Memory B cell (primary cell): ENCODE measurements at regions not wholly inside any gene's neighbourhood (a gene's known extent, or its start where the extent isn't known, plus 50 kb on each side); places are given as distances from the start of the nearest gene placed in this dataset.

Experiments used
- ATAC-seq: fragments of 150-1000 bp; cut with Tn5 transposase; 2 replicates; pipeline ENCODE4 v1.10.0; 2021; ENCODE audit warnings: low read depth, mild to moderate bottlenecking, moderate library complexity
- DNase-seq, 2 donors: peaks; one replicate each; pipeline ENCODE4 v3.0.0; 2022; ENCODE audit warnings: low spot score in 2 of 2
- H3K27ac Mint-ChIP-seq: one replicate; pipeline ENCODE4 v1.8.0; 2022; ENCODE audit warnings: mild to moderate bottlenecking, moderate library complexity, mixed read lengths
- H3K27me3 Mint-ChIP-seq: one replicate; pipeline ENCODE4 v1.8.0; 2022; ENCODE audit warnings: mixed read lengths
- H3K36me3 Mint-ChIP-seq: one replicate; pipeline ENCODE4 v1.8.0; 2022; ENCODE audit warnings: mild to moderate bottlenecking, mixed read lengths
- H3K4me1 Mint-ChIP-seq: one replicate; pipeline ENCODE4 v1.8.0; 2022; ENCODE audit warnings: mixed read lengths
- H3K4me3 Mint-ChIP-seq: one replicate; pipeline ENCODE4 v1.8.0; 2022; ENCODE audit warnings: mild to moderate bottlenecking, moderate library complexity, mixed read lengths
- H3K9me3 Mint-ChIP-seq: one replicate; pipeline ENCODE4 v1.8.0; 2022; ENCODE audit warnings: mixed read lengths

DNA sequence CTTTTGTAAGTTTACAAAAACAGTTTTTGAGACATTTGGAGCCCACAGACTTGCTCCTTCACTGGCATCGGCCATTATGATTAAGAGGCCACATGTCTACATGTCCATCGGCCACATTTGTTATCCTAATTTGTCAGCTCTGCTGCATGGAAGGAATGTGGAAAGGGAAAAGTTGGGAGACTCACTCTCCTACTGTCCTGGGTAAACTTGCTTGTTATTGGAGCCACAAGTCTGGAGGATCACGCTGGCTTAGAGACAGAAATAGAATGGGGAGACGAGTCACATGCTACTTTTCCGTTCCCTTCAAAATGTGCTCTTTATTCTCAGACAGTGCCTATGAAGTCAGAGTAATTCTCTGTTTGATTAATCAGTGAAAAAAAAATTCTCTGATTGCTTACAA is 741.2 kb upstream of the PCDH9 start:
- Mint-ChIP-seq H3K4me1 (no peaks in the 10 kb centered on the region), H3K27me3 (no peaks in the 10 kb centered on the region), H3K4me3 (no peak overlapping the region), H3K9me3 (peaks cover 3% of the 10 kb centered on the region), H3K27ac (no peak overlapping the region), H3K36me3 (no peaks in the 10 kb centered on the region)
- ATAC-seq, result no peak
- DNase-seq, result no peak

DNA sequence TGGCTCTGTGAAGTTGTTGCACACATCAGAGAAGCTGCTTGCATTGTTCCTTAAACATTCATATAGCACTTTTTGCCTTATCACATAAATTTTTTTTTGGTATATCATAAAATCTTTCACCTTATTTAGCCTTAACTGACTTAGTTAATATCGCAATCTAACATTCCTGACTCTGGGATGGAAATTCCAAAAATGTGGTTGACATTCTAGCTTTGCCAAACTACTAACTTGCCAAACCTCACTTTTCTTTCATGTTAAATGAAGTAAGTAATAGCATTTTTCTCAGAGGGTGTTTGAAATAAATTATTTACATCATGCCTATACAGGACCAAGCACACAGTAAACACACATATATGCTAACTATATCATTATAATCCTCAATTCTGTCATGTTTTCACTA is 736.9 kb upstream of the PCDH9 start:
- ATAC-seq, result no peak
- no peak for DNase-seq
- Mint-ChIP-seq H3K27me3 (no peaks in the 10 kb centered on the region), H3K9me3 (peaks cover 2% of the 10 kb centered on the region), H3K4me1 (no peaks in the 10 kb centered on the region), H3K27ac (no peak overlapping the region), H3K4me3 (no peak overlapping the region), H3K36me3 (no peaks in the 10 kb centered on the region)

DNA sequence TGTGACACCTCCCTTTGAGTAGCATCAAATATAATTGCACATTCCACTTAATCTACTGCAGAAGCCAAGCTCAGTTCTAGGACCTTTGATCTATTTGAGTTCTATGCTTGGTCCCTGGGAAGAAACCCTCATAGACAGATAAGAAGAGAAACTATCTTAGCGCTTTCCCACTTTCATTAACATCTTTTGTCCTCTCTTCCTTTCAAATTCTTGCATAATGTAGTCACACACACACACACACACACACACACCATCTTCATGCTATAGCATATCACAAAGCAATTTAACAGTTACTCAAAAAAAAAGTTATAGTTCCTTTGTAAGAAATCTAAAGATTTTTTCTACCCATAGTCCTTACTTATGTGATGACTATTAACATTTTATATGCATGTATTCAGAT is 735.9 kb upstream of the PCDH9 start:
- no peaks in the 10 kb centered on the region for H3K4me1 Mint-ChIP-seq
- DNase-seq (no peak), ATAC-seq (no peak)
- H3K27ac Mint-ChIP-seq, result no peak overlapping the region
- H3K9me3 Mint-ChIP-seq, result peaks cover 2% of the 10 kb centered on the region
- no peaks in the 10 kb centered on the region for H3K36me3 Mint-ChIP-seq
- H3K4me3 Mint-ChIP-seq, result no peak overlapping the region
- H3K27me3 Mint-ChIP-seq, result no peaks in the 10 kb centered on the region

DNA sequence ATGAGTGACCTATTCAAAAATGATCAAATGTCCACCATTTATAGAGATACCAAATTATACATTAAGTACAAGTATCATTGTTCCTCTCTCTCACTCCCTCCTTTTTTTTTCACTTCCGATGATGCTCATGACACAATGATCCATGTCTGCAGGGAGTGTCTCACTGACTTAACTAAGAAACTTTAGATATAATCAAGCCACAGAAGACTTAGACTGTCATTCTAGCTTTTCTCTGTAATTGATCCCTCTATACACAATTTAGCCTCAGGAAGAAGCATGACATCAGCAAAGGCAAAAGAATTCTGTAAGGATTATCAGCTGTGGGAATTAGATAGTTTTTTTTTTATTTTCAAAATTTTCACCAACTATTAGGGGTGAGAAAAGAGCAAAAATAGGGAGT is 734.9 kb upstream of the PCDH9 start:
- no peak overlapping the region for H3K4me3 Mint-ChIP-seq
- H3K4me1 Mint-ChIP-seq, result no peaks in the 10 kb centered on the region
- no peak for DNase-seq
- no peak overlapping the region for H3K27ac Mint-ChIP-seq
- no peaks in the 10 kb centered on the region for H3K36me3 Mint-ChIP-seq
- H3K9me3 Mint-ChIP-seq, result peaks cover 2% of the 10 kb centered on the region
- no peak for ATAC-seq
- no peaks in the 10 kb centered on the region for H3K27me3 Mint-ChIP-seq

DNA sequence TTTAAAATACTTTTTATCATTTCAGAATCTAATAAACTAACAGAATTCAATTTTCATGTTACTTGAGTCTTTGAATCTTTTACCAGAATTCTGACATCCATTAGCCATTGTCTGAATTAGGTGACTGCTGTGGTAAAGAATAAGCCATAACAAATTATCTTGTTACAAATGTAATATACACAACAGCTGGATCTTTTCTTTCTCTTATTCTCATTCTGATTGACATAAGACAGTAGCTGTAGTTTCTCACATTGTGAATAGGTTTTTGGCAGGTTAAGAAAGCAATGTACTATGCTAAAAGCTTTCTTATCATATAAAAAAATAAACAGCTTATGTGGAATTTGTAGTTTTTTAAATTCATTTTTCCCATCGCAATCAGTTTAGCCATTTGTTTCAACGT is 734.0 kb upstream of the PCDH9 start:
- DNase-seq (no peak), ATAC-seq (no peak)
- Mint-ChIP-seq H3K27me3 (no peaks in the 10 kb centered on the region), H3K36me3 (no peaks in the 10 kb centered on the region), H3K9me3 (peaks cover 2% of the 10 kb centered on the region), H3K27ac (no peak overlapping the region), H3K4me1 (no peaks in the 10 kb centered on the region), H3K4me3 (no peak overlapping the region)

DNA sequence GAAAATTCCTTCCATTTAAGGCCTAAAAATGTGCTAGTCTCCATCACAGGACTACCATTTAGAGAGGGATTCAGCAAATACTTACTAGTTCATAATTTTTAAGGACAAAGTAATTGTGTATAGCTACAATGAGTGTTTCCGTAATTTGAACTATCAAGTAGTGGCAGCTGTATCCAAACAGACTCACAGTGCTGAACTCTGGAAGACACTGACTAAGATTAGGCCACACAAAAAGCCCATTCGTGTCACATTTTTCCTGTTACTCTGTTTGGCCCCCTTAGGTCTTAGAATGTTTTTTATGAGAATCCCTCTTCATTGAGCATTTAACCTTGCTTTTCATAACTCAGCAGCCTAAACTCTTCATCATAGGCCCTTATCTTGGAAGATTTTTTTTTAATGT is 731.2 kb upstream of the PCDH9 start:
- no peak for ATAC-seq
- H3K27me3 Mint-ChIP-seq, result no peaks in the 10 kb centered on the region
- H3K27ac Mint-ChIP-seq, result no peak overlapping the region
- H3K4me1 Mint-ChIP-seq, result no peaks in the 10 kb centered on the region
- no peaks in the 10 kb centered on the region for H3K36me3 Mint-ChIP-seq
- no peak for DNase-seq
- H3K9me3 Mint-ChIP-seq, result peaks cover 2% of the 10 kb centered on the region
- H3K4me3 Mint-ChIP-seq, result no peak overlapping the region

DNA sequence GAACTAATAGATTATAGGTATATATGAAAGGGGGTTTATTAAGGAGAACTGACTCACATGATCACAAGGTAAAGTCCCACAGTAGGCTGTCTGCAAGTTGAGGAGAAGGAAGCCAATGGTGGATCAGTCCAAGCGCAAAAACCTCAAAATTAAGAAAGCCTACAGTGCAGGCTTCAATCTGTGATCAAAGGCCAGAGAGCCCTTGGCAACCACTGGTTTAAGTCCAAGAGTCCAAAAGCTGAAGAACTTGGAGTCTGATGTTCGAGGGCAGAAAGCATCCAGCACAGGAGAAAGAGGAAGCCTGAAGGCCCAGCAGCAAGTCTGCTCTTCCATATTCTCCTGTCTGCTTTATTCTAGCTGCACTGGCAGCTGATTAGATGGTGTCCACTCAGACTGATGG is 721.3 kb upstream of the PCDH9 start:
- Mint-ChIP-seq H3K9me3 (peaks cover 5% of the 10 kb centered on the region), H3K27me3 (no peaks in the 10 kb centered on the region), H3K36me3 (no peaks in the 10 kb centered on the region), H3K4me1 (no peaks in the 10 kb centered on the region), H3K4me3 (no peak overlapping the region), H3K27ac (no peak overlapping the region)
- DNase-seq, result no peak
- ATAC-seq, result no peak

DNA sequence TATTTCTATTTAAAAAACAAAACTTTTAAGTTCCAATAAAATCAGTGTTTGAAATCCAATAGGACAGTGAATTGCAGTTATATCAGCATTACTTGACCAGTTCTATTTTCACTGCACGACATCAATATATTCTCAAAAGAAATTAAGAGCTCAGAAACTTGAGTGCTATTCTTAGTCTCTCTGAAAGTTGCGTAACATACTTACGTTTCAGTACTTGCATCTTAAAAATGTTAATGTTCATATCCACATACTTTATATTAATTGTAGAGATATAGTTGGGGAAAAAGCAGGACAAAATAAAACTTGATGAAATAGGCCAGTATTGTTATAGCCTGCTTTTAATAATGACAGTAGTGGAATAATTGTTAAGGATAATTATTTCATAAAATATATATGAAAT is 720.5 kb upstream of the PCDH9 start:
- H3K4me1 Mint-ChIP-seq, result no peaks in the 10 kb centered on the region
- no peak for ATAC-seq

DNA sequence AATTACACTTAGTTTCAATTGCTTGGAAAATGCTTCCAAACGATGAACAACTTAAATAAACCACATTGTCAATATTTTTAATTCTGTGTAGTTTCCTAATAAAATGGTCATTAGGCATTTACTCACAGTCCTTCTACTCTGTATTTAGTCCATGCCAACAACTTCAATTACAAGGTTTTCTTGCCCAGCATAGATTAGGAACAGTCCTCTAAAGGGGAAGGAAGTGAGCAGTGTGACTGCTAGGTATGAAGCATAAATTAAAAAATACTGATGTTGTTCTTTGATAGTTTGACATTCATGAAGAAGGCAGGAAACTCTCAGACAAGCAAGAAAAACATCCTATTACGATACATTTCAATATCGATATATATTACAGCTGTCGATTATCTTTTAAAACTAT is 716.0 kb upstream of the PCDH9 start:
- no peak overlapping the region for H3K27ac Mint-ChIP-seq
- no peaks in the 10 kb centered on the region for H3K27me3 Mint-ChIP-seq
- ATAC-seq (no peak), DNase-seq (no peak)
- H3K4me3 Mint-ChIP-seq, result no peak overlapping the region
- no peaks in the 10 kb centered on the region for H3K36me3 Mint-ChIP-seq
- H3K9me3 Mint-ChIP-seq, result peaks cover 2% of the 10 kb centered on the region
- H3K4me1 Mint-ChIP-seq, result no peaks in the 10 kb centered on the region

More for the DNA sequence above, 720.5 kb upstream of the PCDH9 start:
- H3K4me3 Mint-ChIP-seq, result no peak overlapping the region
- no peak overlapping the region for H3K27ac Mint-ChIP-seq
- no peak for DNase-seq
- H3K27me3 Mint-ChIP-seq, result no peaks in the 10 kb centered on the region
- H3K9me3 Mint-ChIP-seq, result peaks cover 3% of the 10 kb centered on the region
- no peaks in the 10 kb centered on the region for H3K36me3 Mint-ChIP-seq

DNA sequence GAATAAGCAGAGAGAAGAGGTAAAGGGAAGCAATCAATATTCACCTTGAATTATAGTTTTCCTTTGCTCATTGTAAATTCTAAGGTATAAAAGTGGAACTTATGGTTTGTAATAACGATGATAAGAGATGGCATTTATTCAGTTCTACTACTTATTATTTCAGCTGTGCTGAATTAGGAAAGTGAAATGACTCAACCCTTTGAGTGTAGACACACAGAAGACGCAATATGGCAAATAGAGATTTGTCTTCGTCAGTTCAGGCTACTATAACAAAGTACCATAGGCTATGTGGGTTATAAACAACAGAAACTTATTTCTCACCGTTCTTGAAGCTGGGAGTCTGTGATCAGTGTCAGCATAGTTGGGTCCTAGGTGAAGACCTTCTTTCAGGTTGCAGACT is 713.0 kb upstream of the PCDH9 start:
- DNase-seq (no peak), ATAC-seq (no peak)
- Mint-ChIP-seq H3K36me3 (no peaks in the 10 kb centered on the region), H3K4me3 (no peak overlapping the region), H3K9me3 (peaks cover 2% of the 10 kb centered on the region), H3K4me1 (no peaks in the 10 kb centered on the region), H3K27ac (no peak overlapping the region), H3K27me3 (no peaks in the 10 kb centered on the region)

DNA sequence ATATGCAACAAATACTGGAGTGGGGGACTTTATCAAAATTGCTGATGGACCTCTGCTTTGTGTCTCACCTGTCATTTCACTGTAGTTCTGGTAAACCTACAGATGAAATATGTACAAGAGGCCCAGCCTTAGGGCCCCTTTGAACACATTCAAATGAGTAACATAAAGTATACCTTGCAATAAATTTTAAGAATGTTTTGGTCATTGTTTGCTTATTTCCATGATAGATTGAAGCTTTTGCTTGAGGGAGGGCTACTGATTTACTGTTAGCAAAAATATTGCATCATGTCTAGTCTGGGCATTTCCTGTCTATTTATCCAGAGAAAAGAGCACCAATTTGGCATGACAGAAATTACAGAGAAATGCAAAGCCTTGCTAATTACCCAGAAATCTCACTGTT is 705.5 kb upstream of the PCDH9 start:
- DNase-seq (no peak), ATAC-seq (no peak)
- H3K27ac Mint-ChIP-seq, result no peak overlapping the region
- H3K4me3 Mint-ChIP-seq, result no peak overlapping the region
- H3K9me3 Mint-ChIP-seq, result no peaks in the 10 kb centered on the region
- no peaks in the 10 kb centered on the region for H3K27me3 Mint-ChIP-seq
- H3K36me3 Mint-ChIP-seq, result no peaks in the 10 kb centered on the region
- H3K4me1 Mint-ChIP-seq, result no peaks in the 10 kb centered on the region

DNA sequence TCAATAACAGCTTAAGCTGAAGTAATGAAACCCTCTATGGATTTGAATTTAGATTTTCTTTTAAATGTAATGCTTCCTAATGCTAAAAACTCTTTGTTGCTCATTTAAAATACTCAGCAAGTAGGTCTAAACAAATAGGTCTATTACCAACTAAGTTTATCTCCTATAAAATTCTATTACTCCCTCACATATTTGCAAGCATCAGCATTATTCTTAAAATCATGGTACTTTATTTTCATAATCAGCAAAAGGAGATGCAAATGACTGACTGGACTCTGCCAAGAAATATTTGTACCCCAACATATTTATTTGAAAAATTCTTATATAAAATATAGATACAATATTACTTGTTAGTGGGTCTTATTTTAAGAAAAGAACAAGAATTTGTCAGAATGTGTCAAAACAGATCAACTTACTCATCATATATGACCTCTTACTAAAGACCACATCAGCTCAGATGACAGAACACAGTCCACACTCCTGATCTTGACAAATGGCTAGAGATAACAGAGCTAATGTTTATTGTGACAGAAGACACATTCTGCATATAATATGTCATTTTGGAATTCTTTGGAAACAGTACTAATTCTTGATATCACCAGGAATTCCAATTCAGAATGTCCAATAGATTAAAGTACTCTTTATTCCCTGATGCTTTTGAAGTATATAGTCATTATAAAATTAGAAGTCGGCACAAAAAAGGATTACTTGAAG is 704.6 kb upstream of the PCDH9 start:
- H3K4me1 Mint-ChIP-seq, result no peaks in the 10 kb centered on the region
- no peaks in the 10 kb centered on the region for H3K9me3 Mint-ChIP-seq
- no peak overlapping the region for H3K4me3 Mint-ChIP-seq
- H3K36me3 Mint-ChIP-seq, result no peaks in the 10 kb centered on the region
- no peak for ATAC-seq
- no peak overlapping the region for H3K27ac Mint-ChIP-seq
- H3K27me3 Mint-ChIP-seq, result no peaks in the 10 kb centered on the region
- no peak for DNase-seq

DNA sequence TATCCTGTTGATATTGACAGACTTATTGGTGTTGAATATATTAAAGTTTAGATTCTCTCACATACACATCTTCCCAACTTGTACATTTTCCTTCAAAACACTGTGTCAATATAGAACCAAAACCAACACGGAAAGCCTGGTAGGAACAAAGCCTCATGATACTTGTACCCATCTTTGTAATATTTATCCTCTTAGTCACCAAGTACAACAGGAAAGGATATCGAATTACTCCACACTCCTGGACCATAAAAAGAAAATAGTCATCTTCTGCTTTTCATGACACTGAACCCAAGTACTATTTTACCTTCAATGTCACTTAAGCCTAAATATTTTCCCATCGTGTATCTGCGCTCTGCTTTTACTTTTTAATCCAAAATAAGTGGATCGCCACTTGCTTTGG is 702.9 kb upstream of the PCDH9 start:
- Mint-ChIP-seq H3K4me3 (no peak overlapping the region), H3K36me3 (no peaks in the 10 kb centered on the region), H3K27me3 (no peaks in the 10 kb centered on the region), H3K9me3 (no peaks in the 10 kb centered on the region), H3K27ac (no peak overlapping the region), H3K4me1 (no peaks in the 10 kb centered on the region)
- ATAC-seq (no peak), DNase-seq (no peak)

DNA sequence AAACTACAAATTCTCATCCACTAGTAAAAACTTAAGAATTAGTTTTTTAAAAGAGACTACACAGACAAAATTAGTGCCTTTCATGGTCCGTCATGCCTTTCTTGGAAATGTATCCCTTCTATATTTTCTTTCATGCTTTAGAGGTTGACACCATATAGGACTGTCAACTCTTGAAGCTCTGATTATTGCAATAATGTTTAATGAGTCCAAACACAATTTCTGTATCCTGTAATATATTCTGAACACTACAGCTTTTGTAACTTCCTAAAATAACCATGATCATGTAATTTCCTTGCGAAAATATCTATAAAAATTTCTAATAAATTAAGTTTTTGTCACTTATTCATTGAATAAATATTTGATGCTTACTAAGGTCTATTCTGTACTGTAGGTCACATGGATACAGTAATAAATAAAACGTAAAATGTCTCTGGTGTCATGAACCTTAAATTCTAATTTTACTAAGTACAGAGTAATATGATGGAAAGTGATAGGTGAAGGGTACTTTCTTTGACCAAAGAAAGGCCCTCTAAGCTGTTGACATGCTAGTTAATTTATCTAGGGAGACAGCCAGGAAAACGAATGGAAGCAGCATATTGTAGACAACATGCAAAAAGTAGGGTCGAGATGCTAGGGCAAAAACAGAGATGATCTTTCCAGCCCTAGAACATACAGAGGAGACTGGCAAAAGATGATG is 687.3 kb upstream of the PCDH9 start:
- ATAC-seq (no peak), DNase-seq (no peak)
- Mint-ChIP-seq H3K27ac (no peak overlapping the region), H3K4me3 (no peak overlapping the region), H3K27me3 (no peaks in the 10 kb centered on the region), H3K4me1 (no peaks in the 10 kb centered on the region), H3K36me3 (no peaks in the 10 kb centered on the region), H3K9me3 (peaks cover 3% of the 10 kb centered on the region)

DNA sequence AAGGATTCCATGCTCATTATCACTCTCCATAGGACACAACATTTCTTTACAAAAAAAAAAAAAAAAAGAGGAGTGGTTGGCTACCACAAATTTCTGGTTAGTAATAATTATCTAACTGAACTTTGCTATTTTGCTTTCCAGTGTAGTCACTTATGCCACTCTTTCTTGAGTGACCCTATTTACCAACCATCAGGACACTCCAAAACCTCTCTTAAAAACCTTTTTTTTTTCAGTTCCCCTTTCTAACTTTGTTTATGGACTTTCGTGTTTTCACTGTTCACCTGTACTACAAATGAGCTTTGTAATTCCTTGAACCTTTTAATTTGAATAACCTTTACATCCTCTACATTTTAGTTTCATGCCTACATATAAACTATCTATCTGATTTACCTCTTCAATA is 686.5 kb upstream of the PCDH9 start:
- peaks cover 3% of the 10 kb centered on the region for H3K9me3 Mint-ChIP-seq
- no peaks in the 10 kb centered on the region for H3K27me3 Mint-ChIP-seq
- DNase-seq (no peak), ATAC-seq (no peak)
- no peak overlapping the region for H3K4me3 Mint-ChIP-seq
- no peaks in the 10 kb centered on the region for H3K36me3 Mint-ChIP-seq
- no peak overlapping the region for H3K27ac Mint-ChIP-seq
- H3K4me1 Mint-ChIP-seq, result no peaks in the 10 kb centered on the region
